ENCODE measurements at regions not wholly inside any gene's neighbourhood (a gene's known extent, or its start where the extent isn't known, plus 50 kb on each side); places are given as distances from the start of the nearest gene placed in this dataset.

- no peak for DNase-seq
Observed at GRCh38 chr2:217179854-217180253, 320.0 kb upstream of the TNP1 start.

GRCh38 chr2:217178341-217178740 is 318.5 kb upstream of the TNP1 start:
- no peak for DNase-seq

- DNase-seq = no peak
Observed at GRCh38 chr2:217177720-217178119, 317.9 kb upstream of the TNP1 start.

DNA sequence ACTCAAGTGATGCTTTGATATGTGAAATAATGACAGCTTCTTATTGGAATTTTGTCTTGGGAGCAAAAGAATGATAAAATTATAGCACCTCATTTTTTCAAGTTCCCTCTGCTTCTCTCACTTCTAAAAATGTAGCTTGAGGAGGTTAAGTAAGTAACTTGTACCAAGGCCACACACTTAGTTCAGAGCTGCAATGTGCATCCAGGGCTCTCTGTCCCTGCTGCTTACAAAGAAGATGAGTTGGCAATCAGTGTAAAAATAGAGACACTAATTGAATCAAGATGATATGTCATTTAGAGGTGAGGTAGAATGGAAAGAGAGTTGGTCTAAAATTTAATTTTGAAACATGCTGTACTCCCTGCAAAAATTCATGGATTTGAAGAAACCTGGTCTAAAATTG is 312.0 kb upstream of the TNP1 start:
- no peak for DNase-seq

DNA sequence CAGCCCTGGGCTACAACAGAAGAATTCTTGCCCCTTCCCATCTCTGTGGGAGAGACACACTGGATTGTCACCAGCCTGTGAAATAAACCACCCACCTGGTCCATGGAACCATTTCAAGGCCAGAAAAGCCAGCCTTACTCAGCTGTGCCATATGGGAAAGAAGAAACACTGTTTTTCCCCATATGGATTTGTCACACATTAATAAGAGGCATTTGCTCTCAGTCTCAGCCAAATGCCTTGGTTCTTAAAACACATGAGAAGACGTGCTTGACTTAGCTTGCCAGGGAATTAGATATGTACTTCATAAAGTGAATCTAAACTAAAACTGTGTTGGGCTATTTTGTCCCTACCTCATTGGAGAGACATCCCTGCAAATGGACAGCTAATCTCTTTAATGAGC is 308.6 kb upstream of the TNP1 start:
- no peak for DNase-seq

- DNase-seq = no peak
Observed at GRCh38 chr2:217167531-217167930, 307.7 kb upstream of the TNP1 start.

DNA sequence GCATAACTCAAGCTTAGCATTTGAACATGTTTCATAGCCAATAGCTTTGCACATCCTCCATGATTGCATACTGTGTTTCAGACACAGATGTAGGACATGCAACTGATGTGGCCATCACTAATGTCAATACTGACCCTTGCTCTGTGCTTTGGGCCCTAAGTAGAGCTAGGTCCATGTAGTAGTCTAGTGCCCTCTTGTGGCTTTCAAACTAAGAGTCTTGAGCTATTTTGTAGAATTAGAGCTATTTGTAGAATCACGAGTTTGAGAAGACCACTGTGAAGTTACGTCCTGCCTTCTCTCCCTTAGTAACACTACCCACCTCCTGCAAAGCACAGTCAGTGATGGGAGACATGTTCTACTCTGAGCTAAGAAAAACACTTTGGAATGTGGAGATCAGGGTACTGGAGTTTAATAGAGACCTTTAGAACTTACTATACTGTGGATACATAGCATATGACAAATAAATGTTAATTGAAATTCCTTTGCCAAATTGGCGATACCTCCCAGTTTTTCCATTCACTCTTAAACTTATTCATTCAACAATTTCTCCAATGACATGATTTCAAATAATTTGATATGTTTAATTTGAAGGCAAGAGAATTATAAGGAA is 306.5 kb upstream of the TNP1 start:
- DNase-seq = no peak

GRCh38 chr2:217165547-217165946 is 305.7 kb upstream of the TNP1 start:
- DNase-seq = no peak

- no peak for DNase-seq
Observed at GRCh38 chr2:217163987-217164386, 304.1 kb upstream of the TNP1 start.

GRCh38 chr2:217162533-217162932 is 302.7 kb upstream of the TNP1 start:
- no peak for DNase-seq

DNA sequence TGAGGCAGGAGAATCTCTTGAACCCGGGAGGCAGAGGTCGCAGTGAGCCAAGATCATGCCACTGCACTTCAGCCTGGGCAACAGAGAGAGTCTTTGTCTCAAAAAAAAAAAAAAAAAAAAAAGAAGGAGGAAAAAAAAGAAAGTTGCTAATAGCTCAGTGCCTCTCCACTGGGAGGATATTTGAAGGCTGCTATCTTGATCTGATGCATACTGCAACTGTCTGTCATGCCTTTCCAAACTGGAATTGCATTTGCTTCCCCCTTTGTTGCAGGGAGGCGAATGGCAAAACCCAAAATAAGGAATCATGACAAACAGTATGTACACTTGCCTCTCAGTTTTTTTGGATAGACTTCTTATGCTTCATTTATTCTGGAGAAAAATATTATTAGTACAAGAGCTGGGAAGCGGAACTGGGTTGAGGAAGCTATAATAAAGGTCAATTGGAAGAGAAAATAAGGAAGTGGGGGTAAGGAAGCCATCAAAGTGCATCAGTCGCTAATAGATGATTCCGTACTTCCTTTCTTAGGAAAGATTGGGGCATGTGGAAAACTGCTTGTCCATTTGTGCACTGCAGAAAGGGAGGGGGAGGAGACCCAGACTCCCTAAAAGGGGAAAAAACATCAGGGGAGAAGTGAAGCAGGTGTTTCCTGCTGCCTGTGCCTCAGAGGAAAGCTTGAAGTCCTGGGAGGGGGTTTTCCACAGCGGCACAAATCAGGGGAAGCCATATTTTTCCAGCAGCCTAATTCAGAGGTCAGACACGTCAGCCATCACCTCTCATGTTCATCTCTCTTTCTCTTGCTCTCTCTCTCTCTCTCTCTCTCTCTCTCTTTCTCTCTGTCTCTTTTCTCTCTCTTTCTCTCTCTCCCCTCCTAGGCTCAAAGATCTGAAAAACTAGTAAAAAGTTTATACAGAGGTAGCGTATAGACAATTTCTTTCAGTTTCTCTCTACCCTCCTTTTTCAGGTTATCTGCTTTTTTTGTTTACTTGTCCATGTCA is 301.4 kb upstream of the TNP1 start:
- DNase-seq = no peak

- no peak for DNase-seq
Observed at GRCh38 chr2:217160103-217160743, 300.4 kb upstream of the TNP1 start.

DNA sequence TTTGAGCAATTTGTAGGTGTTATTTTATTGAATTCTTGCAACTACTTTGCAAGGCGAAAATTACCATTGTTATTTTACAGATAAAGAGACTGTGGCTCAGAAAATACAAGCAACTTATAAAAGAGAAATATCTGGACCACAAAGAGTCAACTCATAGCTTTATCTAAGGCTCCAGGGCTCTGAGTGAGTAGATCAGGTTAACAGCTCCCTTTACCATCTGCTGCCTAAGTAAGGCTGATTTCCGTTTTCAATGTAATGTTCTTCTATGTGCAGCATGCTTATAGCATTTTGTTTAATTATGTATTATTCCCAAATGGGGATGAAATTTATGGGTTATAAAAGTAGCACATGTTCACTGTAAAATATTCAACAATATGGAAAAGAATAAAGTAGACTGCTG is 299.1 kb upstream of the TNP1 start:
- no peak for DNase-seq

GRCh38 chr2:217157581-217157980 is 297.7 kb upstream of the TNP1 start:
- no peak for DNase-seq

- DNase-seq = no peak
Observed at GRCh38 chr2:217156801-217157200, 296.9 kb upstream of the TNP1 start.

DNA sequence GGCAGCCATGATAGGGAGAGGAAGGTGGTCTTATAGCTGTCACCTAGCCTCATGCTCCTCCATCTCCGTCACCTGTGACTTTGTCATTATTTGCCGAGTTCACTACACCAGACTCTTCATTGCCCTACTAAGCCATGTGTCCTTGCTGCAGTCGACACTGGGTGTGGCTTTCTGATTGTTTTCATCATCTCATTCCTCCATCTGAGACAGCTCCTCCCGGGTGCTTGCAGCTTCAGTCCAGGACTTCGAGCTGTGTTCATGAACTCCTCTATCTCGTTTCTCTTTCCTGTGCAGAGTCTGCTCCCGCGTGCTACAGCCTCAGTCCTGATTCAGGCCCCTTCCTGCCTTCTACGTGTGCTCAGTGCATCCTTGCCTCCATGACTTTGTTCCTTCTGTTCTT is 295.1 kb upstream of the TNP1 start:
- no peak for DNase-seq

- DNase-seq = no peak
Observed at GRCh38 chr2:217153510-217153909, 293.6 kb upstream of the TNP1 start.

GRCh38 chr2:217152831-217153230 is 293.0 kb upstream of the TNP1 start:
- DNase-seq = no peak

GRCh38 chr2:217151509-217152206 is 291.8 kb upstream of the TNP1 start:
- DNase-seq = no peak

DNA sequence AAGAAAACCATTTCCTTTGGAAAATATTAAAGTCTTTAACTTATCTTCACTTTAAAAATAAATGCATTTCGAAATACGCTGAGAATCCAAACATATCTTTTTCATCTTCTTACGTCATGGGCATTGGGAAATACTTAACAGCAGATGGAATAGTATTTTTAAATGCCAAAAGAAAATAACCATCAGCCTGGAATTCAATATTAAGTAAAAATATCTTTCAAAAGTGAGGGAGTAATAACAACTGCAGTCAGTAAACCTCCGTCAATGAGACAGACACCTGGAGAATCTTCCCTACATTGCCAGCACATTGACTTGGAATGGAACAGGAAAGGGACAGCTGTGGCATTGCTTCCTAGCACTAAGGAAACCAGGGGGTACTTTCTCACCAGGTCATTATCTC is 290.4 kb upstream of the TNP1 start:
- DNase-seq = no peak

DNA sequence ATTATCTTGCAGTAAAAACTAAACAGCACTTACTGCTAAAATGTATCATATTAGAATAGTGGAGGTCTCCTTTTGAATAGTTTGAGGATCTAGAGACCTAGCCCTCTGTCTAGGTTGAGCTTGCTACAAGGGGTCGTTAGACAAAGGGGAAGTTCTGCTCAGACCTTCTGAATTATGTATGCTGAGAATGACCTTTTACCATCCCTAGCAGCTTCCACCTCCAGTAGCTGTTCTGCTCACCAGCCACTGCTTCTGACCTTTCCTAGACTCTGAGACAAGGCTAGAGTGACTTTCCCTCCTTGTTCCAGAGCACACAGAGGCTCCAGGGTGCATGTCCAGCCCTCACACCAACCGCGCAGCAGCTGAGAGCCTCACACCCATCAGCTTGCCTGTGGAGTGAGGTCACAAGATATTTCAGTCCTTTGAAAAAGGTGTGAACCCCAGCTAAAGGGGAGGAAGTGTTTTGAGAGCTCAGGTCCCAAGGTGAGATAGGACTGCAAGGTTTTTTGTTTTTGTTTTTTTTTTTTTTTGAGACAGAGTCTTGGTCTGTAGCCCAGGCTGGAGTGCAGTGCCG is 289.3 kb upstream of the TNP1 start:
- no peak for DNase-seq

DNA sequence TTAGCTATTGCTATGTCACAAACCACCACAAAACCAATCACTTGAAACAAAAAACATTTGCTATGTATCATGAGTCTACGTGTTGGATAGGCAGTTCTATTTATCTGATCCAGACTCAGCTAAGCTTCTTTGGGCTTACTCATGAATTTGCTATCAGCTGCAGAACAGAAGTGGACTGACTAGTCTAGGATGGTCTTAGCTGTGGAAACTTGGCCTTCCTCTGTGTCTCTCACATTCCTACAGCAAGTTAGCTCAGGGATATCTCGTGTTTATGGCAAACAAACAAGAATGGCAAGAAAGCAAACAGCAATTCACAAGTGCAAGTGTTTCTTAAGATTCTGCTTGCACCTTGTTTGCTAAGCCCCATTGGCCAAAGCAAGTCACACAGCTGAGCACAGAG is 288.0 kb upstream of the TNP1 start:
- DNase-seq = no peak

DNA sequence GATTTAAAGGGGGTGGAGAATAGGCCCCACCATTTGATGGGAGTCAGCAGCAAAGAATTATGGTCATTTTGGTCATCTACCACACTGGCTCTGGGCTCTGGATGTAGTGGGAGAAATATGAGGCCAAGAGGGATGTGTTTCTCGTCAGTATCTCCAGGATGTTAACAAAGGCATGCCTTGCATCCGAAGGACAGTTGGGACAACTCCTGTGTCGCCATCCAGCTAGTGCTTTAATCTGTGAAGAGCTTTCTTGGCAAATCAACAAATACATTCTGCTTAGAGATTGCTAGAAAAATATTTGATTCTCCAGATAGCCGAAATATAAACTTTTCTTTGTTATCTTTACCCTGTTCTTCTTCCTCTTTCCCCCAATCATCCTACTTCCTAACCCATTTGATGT is 287.1 kb upstream of the TNP1 start:
- no peak for DNase-seq

Measured in NCI-H1048 (cell line).